IPS-NIHi7 (cell line): ENCODE measurements at regions not wholly inside any gene's neighbourhood (a gene's known extent, or its start where the extent isn't known, plus 50 kb on each side); places are given as distances from the start of the nearest gene placed in this dataset.

Experiments used
- DNase-seq: peaks from one replicate; pipeline ENCODE4 v3.0.0; 2012; ENCODE audit warnings: mixed read lengths; ENCODE audit errors: extremely low spot score

GRCh38 chr6:40195428-40196134 is 261.3 kb upstream of the MOCS1 start:
- DNase-seq, result no peak

GRCh38 chr6:40194447-40195170 is 260.3 kb upstream of the MOCS1 start:
- no peak for DNase-seq

GRCh38 chr6:40192516-40192915 is 258.3 kb upstream of the MOCS1 start:
- no peak for DNase-seq

- no peak for DNase-seq
Measured at GRCh38 chr6:40188931-40189330, 254.7 kb upstream of the MOCS1 start.

GRCh38 chr6:40187535-40188144 is 253.4 kb upstream of the MOCS1 start:
- DNase-seq, result no peak

GRCh38 chr6:40185486-40185885 is 251.2 kb upstream of the MOCS1 start:
- no peak for DNase-seq

GRCh38 chr6:40183902-40184301 is 249.6 kb upstream of the MOCS1 start:
- DNase-seq, result no peak

GRCh38 chr6:40181367-40181766 is 247.1 kb upstream of the MOCS1 start:
- DNase-seq, result no peak

GRCh38 chr6:40180271-40180670 is 246.0 kb upstream of the MOCS1 start:
- no peak for DNase-seq

GRCh38 chr6:40179496-40179895 is 245.2 kb upstream of the MOCS1 start:
- no peak for DNase-seq

GRCh38 chr6:40177598-40177997 is 243.3 kb upstream of the MOCS1 start:
- DNase-seq, result no peak

GRCh38 chr6:40176152-40176551 is 241.9 kb upstream of the MOCS1 start:
- no peak for DNase-seq

GRCh38 chr6:40172272-40172671 is 238.0 kb upstream of the MOCS1 start:
- DNase-seq, result no peak

GRCh38 chr6:40171343-40171742 is 237.1 kb upstream of the MOCS1 start:
- no peak for DNase-seq

GRCh38 chr6:40170856-40171255 is 236.6 kb upstream of the MOCS1 start:
- DNase-seq, result no peak

GRCh38 chr6:40169878-40170277 is 235.6 kb upstream of the MOCS1 start:
- DNase-seq, result no peak

- no peak for DNase-seq
Measured at GRCh38 chr6:40166963-40167362, 232.7 kb upstream of the MOCS1 start.

- DNase-seq, result no peak
Measured at GRCh38 chr6:40165036-40165709, 230.9 kb upstream of the MOCS1 start.

- DNase-seq, result peak; percentile 68
Measured at GRCh38 chr6:40164345-40164755, 230.1 kb upstream of the MOCS1 start.

GRCh38 chr6:40163924-40164323 is 229.7 kb upstream of the MOCS1 start:
- no peak for DNase-seq

- DNase-seq, result no peak
Measured at GRCh38 chr6:40162074-40162473, 227.8 kb upstream of the MOCS1 start.

GRCh38 chr6:40160826-40161225 is 226.6 kb upstream of the MOCS1 start:
- DNase-seq, result no peak
